Stimulated activated CD4-positive, alpha-beta T cell treated with anti-CD3 and anti-CD28 coated beads, TNF-alpha, amount 100 ng/mL, for 24 hours (primary cell): ENCODE measurements at regions not wholly inside any gene's neighbourhood (a gene's known extent, or its start where the extent isn't known, plus 50 kb on each side); places are given as distances from the start of the nearest gene placed in this dataset.

Experiments used
- DNase-seq, 3 experiments: peaks; one replicate each; pipeline ENCODE4 v3.0.0-alpha.2; 2020; ENCODE audit warnings: low read depth in 3 of 3

- no peak for DNase-seq
Observed at GRCh38 chr12:118694128-118694775, 287.1 kb upstream of the SRRM4 start.

- no peak for DNase-seq
Observed at GRCh38 chr12:118704527-118705241, 276.7 kb upstream of the SRRM4 start.

GRCh38 chr12:118706437-118706836, 274.9 kb upstream of the SRRM4 start:
- DNase-seq = no peak

- no peak for DNase-seq
Observed at GRCh38 chr12:118709946-118710345, 271.4 kb upstream of the SRRM4 start.

- DNase-seq = no peak
Observed at GRCh38 chr12:118711185-118711584, 270.2 kb upstream of the SRRM4 start.

- DNase-seq = no peak
Observed at GRCh38 chr12:118714051-118714460, 267.3 kb upstream of the SRRM4 start.

- DNase-seq = no peak
Observed at GRCh38 chr12:118714500-118714899, 266.8 kb upstream of the SRRM4 start.

- no peak for DNase-seq
Observed at GRCh38 chr12:118715647-118716046, 265.7 kb upstream of the SRRM4 start.

- no peak for DNase-seq
Observed at GRCh38 chr12:118727196-118727978, 254.0 kb upstream of the SRRM4 start.

GRCh38 chr12:118727979-118728366, 253.4 kb upstream of the SRRM4 start:
- no peak for DNase-seq

- no peak for DNase-seq
Observed at GRCh38 chr12:118734266-118734665, 247.1 kb upstream of the SRRM4 start.

GRCh38 chr12:118737985-118738540, 243.3 kb upstream of the SRRM4 start:
- DNase-seq = no peak

- no peak for DNase-seq
Observed at GRCh38 chr12:118741194-118741593, 240.1 kb upstream of the SRRM4 start.

GRCh38 chr12:118742431-118742830, 238.9 kb upstream of the SRRM4 start:
- no peak for DNase-seq

GRCh38 chr12:118743896-118744700, 237.2 kb upstream of the SRRM4 start:
- no peak for DNase-seq

- no peak for DNase-seq
Observed at GRCh38 chr12:118746176-118746575, 235.2 kb upstream of the SRRM4 start.

GRCh38 chr12:118746960-118747359, 234.4 kb upstream of the SRRM4 start:
- DNase-seq = no peak

- DNase-seq = no peak
Observed at GRCh38 chr12:118747771-118748170, 233.6 kb upstream of the SRRM4 start.

- DNase-seq = no peak
Observed at GRCh38 chr12:118748478-118749380, 232.6 kb upstream of the SRRM4 start.

GRCh38 chr12:118749646-118750045, 231.7 kb upstream of the SRRM4 start:
- no peak for DNase-seq

GRCh38 chr12:118750666-118751065, 230.7 kb upstream of the SRRM4 start:
- no peak for DNase-seq
